Suppressor macrophage (primary cell): ENCODE measurements at regions not wholly inside any gene's neighbourhood (a gene's known extent, or its start where the extent isn't known, plus 50 kb on each side); places are given as distances from the start of the nearest gene placed in this dataset.

Experiments
- DNase-seq, 4 experiments: peaks; one replicate each; pipeline ENCODE4 v3.0.0-alpha.2; 2020 to 2022

GRCh38 chr9:19732441-19732951 is 56.3 kb downstream of the SLC24A2 start:
- DNase-seq, result no peak

DNA sequence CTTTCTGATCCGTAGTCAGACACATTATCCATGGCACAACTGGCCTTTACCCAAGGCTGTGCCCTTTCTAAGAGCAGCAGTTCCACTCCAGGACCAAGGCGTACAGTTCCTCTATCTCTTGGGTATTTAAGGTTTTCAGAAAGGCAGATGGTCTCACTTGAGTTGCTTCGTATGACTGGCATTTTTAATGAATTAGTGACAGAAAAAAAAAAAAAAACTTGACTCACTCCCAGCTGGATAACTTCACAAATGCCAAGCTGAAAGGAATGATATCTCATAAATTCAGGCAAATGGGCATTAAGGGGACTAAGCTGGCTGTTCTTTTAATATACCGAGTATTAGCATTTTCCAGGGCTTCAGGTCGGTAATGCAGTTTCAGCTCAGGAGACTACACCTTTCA is 60.7 kb downstream of the SLC24A2 start:
- no peak for DNase-seq

DNA sequence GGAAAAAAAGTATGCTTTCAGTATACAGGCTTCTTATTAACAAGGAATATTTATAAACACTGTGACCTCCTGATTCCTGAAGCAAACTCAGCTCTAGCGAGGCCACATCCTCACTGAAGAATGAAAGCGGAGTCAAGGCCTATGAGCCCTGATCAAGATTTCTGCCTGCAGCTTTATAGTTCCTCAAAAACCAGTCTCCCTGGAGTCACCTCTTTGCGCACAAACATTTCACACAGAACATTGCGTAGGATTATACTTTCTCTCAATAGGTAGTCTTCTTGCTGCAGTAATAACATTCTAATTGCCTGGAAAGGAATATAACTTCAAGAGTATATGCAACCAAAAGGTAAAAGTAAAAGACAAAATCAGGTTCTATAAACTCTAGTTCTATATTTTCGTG is 62.9 kb downstream of the SLC24A2 start:
- DNase-seq, result no peak

GRCh38 chr9:19720377-19720776 is 68.5 kb downstream of the SLC24A2 start:
- peak; percentile 3 to 38 (median 14) for DNase-seq

DNA sequence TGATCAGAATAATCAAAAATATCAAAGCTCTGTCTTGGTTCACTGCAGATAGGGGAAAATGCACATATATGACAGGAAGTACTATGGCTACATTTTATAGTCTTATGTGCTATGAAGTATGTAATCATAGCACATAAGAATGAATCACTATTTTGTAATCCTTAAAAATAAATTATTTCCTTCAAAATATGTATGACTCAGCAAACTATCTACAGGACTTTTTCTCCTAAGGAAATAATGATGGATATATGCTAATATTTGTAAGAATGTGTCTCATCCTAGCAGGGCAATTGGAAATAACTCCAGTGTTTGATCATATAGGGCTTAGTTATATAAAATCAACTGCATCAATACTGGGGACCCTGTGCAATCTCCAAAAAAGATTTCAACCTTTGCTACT is 85.1 kb downstream of the SLC24A2 start:
- no peak for DNase-seq

- DNase-seq, result no peak
Measured at GRCh38 chr9:19701991-19702390, 86.8 kb downstream of the SLC24A2 start.

DNA sequence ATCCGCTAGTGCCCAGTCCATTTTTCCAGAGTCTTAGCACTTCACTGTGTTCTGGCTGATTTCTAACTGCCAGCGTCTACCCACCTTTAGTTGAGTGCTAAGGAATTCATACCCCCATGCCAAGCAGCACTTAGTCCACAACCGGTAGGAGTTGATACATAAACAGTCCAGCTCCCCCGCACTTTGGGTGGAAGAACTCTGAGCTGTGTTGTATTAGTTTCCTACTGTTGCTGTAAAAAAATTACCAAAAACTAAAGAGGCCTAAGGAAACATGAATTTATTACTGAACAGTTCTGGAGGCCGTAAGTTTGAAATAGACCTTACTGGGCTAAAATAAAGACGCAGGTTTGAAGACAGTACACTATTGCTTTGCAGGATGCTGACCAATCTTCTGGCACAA is 87.6 kb downstream of the SLC24A2 start:
- DNase-seq, result no peak

DNA sequence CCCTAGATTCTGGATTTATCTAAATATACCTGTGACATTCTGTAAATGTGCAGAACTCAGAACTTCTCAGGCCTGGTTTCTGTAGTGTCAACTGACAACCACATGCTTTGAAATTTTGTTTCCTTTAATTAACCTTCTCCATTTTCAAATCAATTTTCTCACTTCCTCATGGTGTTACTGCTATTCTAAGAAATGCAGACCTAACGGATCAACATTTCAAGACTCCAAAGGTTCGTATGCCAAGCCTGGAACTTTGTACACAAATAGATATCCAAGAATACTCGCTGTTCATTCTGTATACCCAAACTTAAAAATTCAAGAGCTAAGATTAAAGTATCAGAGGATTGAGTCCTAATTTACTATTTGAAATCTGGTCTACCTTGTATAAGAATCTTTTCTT is 88.1 kb downstream of the SLC24A2 start:
- DNase-seq, result no peak

DNA sequence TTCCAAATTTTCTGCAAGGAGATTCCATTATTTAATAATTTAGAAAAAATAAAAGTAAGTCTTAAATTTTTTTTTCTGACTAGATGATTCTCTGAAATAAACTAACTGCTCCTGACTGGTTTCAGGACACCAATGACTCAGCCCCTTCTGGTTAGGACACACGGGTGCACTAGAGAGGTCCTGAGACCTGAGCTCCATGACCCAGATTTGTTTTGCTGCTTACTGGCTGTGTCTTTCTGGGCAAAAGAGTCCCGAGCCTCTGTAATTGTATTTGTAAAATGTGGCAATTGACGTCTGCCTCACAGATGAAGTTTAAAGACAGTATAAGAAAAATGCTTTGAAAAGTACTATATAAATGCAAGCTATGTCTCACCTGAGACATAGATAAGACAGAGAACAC is 89.1 kb downstream of the SLC24A2 start:
- DNase-seq, result no peak

DNA sequence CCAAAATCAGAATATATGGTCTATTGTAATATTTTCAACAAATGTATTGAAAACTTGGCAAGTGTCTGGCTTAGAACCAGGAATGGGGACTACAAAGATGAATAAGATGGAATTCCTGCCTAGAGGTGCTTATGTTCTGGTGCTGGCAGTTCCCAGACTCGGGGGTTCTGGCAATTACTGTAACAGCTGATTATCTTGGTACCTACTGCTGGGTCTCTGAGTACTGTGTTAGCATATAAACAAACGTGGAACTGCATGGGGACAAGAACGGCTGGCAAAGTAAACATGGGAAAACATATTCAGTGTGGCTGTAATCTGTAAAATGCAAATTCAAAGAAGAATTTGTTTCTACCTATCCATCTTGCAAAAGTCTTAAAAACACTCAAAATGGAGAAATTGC is 89.9 kb downstream of the SLC24A2 start:
- DNase-seq, result no peak

- no peak for DNase-seq
Measured at GRCh38 chr9:19694601-19695000, 94.2 kb downstream of the SLC24A2 start.

GRCh38 chr9:19690128-19690527 is 98.7 kb downstream of the SLC24A2 start:
- DNase-seq, result no peak

- no peak for DNase-seq
Measured at GRCh38 chr9:19689328-19690101, 99.3 kb downstream of the SLC24A2 start.

- DNase-seq, result no peak
Measured at GRCh38 chr9:19683715-19684114, 105.1 kb downstream of the SLC24A2 start.

DNA sequence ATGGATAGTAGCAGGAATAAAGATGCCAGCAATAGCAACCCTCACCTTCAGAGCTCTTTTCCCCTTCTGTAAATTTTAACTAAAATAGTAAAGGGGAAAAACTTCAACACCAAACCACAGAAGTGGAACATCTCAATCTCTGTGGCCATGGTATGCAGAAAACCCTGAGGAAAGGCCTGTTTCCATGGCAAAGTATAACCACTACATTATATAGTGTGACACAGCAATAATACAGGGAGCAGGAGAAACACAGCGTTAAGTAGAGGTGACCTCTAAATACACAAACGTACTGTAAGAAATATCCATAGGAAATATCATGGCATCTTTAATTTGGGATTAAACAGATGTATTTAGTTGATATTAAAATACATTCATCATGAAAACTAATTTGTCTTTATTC is 106.4 kb downstream of the SLC24A2 start:
- no peak for DNase-seq

DNA sequence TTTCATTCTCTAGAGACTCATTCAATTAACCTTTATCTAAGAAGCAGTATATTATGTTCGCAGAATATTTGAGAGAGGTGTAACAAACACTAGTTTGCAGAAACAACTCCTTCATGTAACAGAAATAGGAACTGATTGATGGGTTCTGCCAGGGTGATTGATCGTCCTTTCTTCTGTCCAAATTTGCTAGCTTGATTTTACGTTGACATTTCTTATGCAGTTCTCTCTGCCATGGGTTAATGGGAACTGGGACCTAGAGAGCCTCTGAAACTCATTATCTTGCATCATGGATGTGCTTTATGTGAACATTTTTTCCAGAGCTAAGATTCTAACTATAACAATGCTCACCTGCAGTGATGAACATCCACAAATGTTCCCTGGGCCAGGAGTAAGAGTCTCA is 107.0 kb downstream of the SLC24A2 start:
- DNase-seq, result no peak

- no peak for DNase-seq
Measured at GRCh38 chr9:19677924-19678323, 110.9 kb downstream of the SLC24A2 start.

DNA sequence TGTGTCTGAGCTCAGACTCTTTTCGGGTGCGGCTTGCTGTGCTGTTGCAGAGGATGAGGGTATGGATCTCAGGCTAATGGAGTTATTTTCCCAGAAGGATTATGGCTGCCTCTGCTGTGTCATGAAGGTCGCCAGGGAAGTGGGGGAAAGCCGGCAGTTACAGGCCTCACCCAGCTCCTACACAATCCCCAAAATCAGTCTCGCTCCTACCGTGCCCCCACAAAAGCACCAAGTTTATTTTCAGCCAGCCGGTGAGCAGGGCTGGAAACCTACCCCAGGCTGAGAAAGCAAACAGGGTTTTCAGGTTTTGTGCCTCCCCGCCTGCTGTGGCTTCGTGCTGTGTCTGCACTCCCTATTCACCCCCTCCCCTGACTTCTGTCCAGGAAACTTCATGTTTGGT is 113.3 kb downstream of the SLC24A2 start:
- no peak for DNase-seq

GRCh38 chr9:19666575-19666974 is 122.3 kb downstream of the SLC24A2 start:
- DNase-seq, result no peak

DNA sequence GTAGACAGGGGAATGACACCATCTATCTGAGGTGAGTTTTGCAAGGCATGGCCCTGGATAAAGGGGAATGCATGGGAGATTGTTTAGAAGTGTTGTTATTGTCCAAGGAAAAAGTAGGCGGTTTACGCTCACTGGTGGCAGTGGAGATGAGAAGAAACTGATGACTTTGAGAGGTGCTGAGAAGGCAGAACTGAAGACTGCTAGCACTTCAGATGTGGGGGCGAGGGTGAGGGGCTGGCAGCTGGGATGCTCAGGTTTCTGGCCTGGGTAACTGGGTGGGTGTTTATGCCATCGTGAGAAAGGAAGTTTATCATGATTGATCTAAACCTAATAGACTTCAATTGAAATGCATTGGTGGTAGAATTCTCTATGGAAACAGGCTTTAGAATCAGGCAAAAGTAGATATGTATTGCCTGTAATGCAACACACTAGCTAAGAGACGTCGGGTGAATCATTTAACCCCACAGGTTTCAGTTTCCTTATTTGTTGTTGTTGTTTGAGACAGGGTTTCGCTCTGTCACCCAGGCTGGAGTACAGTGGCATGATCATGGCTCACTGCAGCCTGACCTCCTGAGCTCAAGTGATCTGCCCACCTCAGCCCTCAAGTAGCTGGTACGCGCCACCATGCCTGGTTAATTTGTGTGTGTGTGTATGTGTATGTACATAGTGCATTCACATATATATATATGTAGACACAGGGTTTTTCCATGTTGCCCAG is 123.5 kb downstream of the SLC24A2 start:
- DNase-seq, result no peak

DNA sequence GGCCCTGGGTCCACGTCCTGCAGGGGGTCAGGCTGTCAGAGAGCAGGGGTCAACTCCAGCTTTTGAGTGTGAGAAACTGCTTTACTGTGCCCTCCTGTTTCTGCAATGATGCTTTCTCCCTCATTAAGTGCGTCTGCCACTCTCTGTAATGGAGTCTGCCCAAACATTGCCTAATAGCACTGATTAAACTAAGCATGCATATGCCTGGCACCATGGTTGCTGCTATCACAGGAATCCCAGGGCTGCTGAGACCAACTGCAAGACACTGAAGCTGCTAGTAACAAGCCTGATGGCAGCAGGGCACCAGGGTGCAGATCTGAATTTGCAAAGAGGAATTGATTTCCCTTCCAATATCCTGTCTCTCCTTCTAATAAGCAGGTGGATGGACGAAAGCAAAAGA is 125.3 kb downstream of the SLC24A2 start:
- no peak for DNase-seq

- DNase-seq, result no peak
Measured at GRCh38 chr9:19662213-19662612, 126.6 kb downstream of the SLC24A2 start.

GRCh38 chr9:19660019-19660418 is 128.8 kb downstream of the SLC24A2 start:
- no peak for DNase-seq

DNA sequence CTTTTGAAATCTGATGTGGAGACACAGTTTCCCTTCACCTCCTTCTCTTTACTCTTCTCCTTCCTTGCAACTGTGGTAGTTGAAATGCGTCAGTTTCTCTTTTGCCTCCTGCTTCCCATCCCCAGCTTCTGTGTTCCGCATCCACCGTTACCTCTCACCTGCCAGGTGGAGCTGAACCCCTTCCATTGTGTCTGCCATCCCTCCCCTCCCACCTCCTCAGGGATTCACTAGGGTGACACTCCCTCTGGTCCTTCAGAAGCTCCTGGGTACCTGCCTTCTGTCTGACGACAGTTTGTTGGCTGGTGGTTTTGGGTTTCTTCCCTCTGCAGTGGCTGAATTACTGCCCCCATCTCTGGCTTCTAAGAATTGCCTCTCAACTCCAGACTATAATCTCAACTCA is 132.1 kb downstream of the SLC24A2 start:
- no peak for DNase-seq
